Vagina (tissue), 2 donors: ENCODE measurements at regions not wholly inside any gene's neighbourhood (a gene's known extent, or its start where the extent isn't known, plus 50 kb on each side); places are given as distances from the start of the nearest gene placed in this dataset.

Experiments used
- CTCF ChIP-seq, 3 experiments: fragments of 450-650 bp in 2 of 3; fragments of 200-600 bp in 1 of 3; sonication (generic) in 1 of 3; IDR thresholded peaks; one replicate each; pipeline ENCODE4 v1.5.1; 2017 to 2019; ENCODE audit warnings: antibody characterized with exemption in 3 of 3, mild to moderate bottlenecking in 2 of 3, moderate library complexity in 2 of 3
- POLR2A ChIP-seq, 2 donors: fragments of 450-650 bp; IDR thresholded peaks; one replicate each; pipeline ENCODE4 v1.6.1; 2017; ENCODE audit warnings: antibody characterized with exemption in 2 of 2, mild to moderate bottlenecking in 2 of 2, moderate library complexity in 2 of 2
- POLR2AphosphoS5 ChIP-seq, 2 donors: sonication (generic); formaldehyde crosslinking; IDR thresholded peaks; one replicate each; pipeline ENCODE4 v1.9.0; 2017; ENCODE audit warnings: antibody characterized with exemption in 2 of 2, mild to moderate bottlenecking in 2 of 2, low read depth in 1 of 2; ENCODE audit not compliant: insufficient read depth in 1 of 2

GRCh38 chr10:63724922-63725321, 203.7 kb downstream of the REEP3 start:
- TF ChIP-seq POLR2A (IDR thresholded peaks at IDR 0.05) (no peak), POLR2AphosphoS5 (IDR thresholded peaks at IDR 0.05; ENCODE audit: insufficient read depth in 1 of 2, low read depth in 1 of 2) (no peak), CTCF (IDR thresholded peaks at IDR 0.05) (no peak)
